ENCODE measurements at regions not wholly inside any gene's neighbourhood (a gene's known extent, or its start where the extent isn't known, plus 50 kb on each side); places are given as distances from the start of the nearest gene placed in this dataset.

GRCh38 chr2:10965241-10965843, 53.6 kb downstream of the KCNF1 start:
- no peaks in the 10 kb centered on the region for H3K79me2 ChIP-seq (ENCODE audit: control insufficient read depth, insufficient read depth, low read length)
- H3K9me1 ChIP-seq (replicated peaks; ENCODE audit: control insufficient read depth, extremely low read depth, insufficient read depth, low read length), result no peaks in the 10 kb centered on the region
- no peak overlapping the region for H3K4me3 ChIP-seq (replicated peaks in 1 of 3; ENCODE audit: insufficient read depth in 1 of 3, low read depth in 1 of 3, low read length in 3 of 3)
- no peaks in the 10 kb centered on the region for H3K4me1 ChIP-seq (ENCODE audit: control insufficient read depth, extremely low read depth, insufficient read depth, low read length)
- intact Hi-C loops (cut with micrococcal nuclease) (no loop called here), dilution Hi-C loops (cut with MboI; ENCODE audit: extremely low pct_ligation_motif_present, low sequenced_read_pairs) (no loop called here)
- CTCF ChIA-PET, result no interaction called here
- H2AFZ ChIP-seq (ENCODE audit: low read depth, low read length), result no peak overlapping the region
- DNase-seq (ENCODE audit: low read depth, low spot score) (no peak), FAIRE-seq (no peak)
- H3K9me3 ChIP-seq (replicated peaks; ENCODE audit: control insufficient read depth, insufficient read depth, low read length), result no peaks in the 10 kb centered on the region
- H3K27me3 ChIP-seq (ENCODE audit: control insufficient read depth in 2 of 2, insufficient read depth in 2 of 2, low read length in 2 of 2), result peaks cover 6 to 9% of the 10 kb centered on the region in 2 experiments
- H3K4me2 ChIP-seq (ENCODE audit: insufficient read depth, low read length), result no peak overlapping the region
- H3K9ac ChIP-seq (replicated peaks; ENCODE audit: extremely low read depth, insufficient read depth, low read length), result no peak overlapping the region
- BruUV-seq (replicated peaks), result no TSS peak
- no peaks in the 10 kb centered on the region for H4K20me1 ChIP-seq (replicated peaks; ENCODE audit: control insufficient read depth, extremely low read depth, insufficient read depth, low read length)
- no peak overlapping the region for H3K27ac ChIP-seq (ENCODE audit: insufficient read depth, low read depth, low read length)
- TF ChIP-seq MAX (IDR thresholded peaks at IDR 0.05; ENCODE audit: insufficient read depth, insufficient read length) (no peak), JUN (IDR thresholded peaks at IDR 0.05; ENCODE audit: borderline replicate concordance, insufficient read depth, insufficient read length, low read depth) (no peak), EZH2 (IDR thresholded peaks at IDR 0.05; ENCODE audit: borderline replicate concordance, low read depth, low read length, severe bottlenecking) (no peak), POLR2AphosphoS5 (IDR thresholded peaks at IDR 0.05; ENCODE audit: insufficient read depth, low read depth, low read length) (no peak), GATA2 (IDR thresholded peaks at IDR 0.05; ENCODE audit: insufficient read depth, insufficient read length, low read depth, low read length) (no peak), FOS (IDR thresholded peaks at IDR 0.05; ENCODE audit: borderline replicate concordance, insufficient read depth, low read length) (no peak), POLR2A (IDR thresholded peaks at IDR 0.05; ENCODE audit: low read depth, low read length) (no peak), MYC (IDR thresholded peaks at IDR 0.05; ENCODE audit: low read depth, low read length) (no peak)
- TF ChIP-seq, protein P1, sequence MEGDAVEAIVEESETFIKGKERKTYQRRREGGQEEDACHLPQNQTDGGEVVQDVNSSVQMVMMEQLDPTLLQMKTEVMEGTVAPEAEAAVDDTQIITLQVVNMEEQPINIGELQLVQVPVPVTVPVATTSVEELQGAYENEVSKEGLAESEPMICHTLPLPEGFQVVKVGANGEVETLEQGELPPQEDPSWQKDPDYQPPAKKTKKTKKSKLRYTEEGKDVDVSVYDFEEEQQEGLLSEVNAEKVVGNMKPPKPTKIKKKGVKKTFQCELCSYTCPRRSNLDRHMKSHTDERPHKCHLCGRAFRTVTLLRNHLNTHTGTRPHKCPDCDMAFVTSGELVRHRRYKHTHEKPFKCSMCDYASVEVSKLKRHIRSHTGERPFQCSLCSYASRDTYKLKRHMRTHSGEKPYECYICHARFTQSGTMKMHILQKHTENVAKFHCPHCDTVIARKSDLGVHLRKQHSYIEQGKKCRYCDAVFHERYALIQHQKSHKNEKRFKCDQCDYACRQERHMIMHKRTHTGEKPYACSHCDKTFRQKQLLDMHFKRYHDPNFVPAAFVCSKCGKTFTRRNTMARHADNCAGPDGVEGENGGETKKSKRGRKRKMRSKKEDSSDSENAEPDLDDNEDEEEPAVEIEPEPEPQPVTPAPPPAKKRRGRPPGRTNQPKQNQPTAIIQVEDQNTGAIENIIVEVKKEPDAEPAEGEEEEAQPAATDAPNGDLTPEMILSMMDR (IDR thresholded peaks at IDR 0.05; ENCODE audit: extremely low read depth in 1 of 2, insufficient read depth in 1 of 2, low read depth in 1 of 2, low read length in 2 of 2), result no peak
- no peaks in the 10 kb centered on the region for H3K36me3 ChIP-seq (ENCODE audit: control insufficient read depth in 2 of 2, extremely low read depth in 1 of 2, insufficient read depth in 2 of 2, low read length in 2 of 2)
- POLR2A ChIA-PET, result no interaction called here
